ENCODE measurements at regions not wholly inside any gene's neighbourhood (a gene's known extent, or its start where the extent isn't known, plus 50 kb on each side); places are given as distances from the start of the nearest gene placed in this dataset.
"Not testable (repeated sequence)": the region's sequence is repeated elsewhere in the genome, so short reads cannot be mapped to it uniquely, and the experiment has no call there.

GRCh38 chr7:76709703-76710102, 82.6 kb upstream of the POMZP3 start:
- not testable (repeated sequence) for H3K4me3 ChIP-seq (replicated peaks; ENCODE audit: insufficient read depth, low read length); DNase-seq (ENCODE audit: low read depth in 1 of 2, low spot score in 1 of 2); H3K27me3 ChIP-seq (ENCODE audit: insufficient read depth, poor library complexity, severe bottlenecking); H3K27ac ChIP-seq (replicated peaks)

GRCh38 chr7:76708446-76708845, 81.4 kb upstream of the POMZP3 start:
- not testable (repeated sequence) for DNase-seq (ENCODE audit: low read depth in 1 of 2, low spot score in 1 of 2); H3K4me3 ChIP-seq (replicated peaks; ENCODE audit: insufficient read depth, low read length); H3K27ac ChIP-seq (replicated peaks); H3K27me3 ChIP-seq (ENCODE audit: insufficient read depth, poor library complexity, severe bottlenecking)

DNA sequence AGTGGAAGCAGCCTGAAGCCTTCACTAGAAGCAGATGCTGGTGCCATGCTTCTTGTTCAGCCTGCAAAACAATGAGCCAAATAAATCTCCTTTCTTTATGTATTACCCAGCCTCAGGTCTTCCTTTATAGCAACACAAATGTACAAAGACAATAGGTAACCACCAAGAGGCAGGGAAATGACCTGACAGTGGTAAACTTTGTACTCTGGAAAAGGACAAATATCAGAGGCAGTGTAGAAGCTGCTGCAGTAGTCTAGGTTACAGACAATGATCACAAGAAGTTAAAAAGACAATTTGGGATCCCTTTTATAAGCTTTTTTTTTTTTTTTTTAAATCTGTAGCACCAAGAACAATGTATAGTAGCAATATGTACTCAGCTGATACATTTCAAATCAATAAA, 76.7 kb upstream of the POMZP3 start:
- H3K4me3 ChIP-seq (replicated peaks; ENCODE audit: insufficient read depth, low read length); H3K27me3 ChIP-seq (ENCODE audit: insufficient read depth, poor library complexity, severe bottlenecking); H3K27ac ChIP-seq (replicated peaks); DNase-seq (ENCODE audit: low read depth in 1 of 2, low spot score in 1 of 2): not testable (repeated sequence)

DNA sequence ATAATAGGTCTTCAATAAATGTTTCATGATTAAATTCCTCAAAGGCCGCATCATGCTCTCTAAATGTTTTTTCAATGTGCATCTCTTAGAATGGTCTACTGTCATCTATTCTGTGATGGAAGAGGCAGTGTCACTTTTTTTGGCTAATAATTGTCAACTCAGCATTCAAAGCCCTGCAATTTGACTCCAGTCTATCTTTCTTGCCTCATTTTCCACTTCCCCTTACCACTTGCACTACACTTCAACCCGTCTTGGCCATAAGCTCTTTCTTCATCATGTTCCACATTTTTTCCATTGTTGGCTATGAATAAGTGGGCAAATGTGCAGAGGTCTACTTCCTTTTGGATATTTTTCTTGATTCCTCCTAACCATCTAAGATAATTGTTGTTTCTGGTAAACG, 59.2 kb upstream of the POMZP3 start:
- DNase-seq (ENCODE audit: low read depth in 1 of 2, low spot score in 1 of 2) = peak; percentile 2 to 63
- H3K4me3 ChIP-seq (replicated peaks; ENCODE audit: insufficient read depth, low read length); H3K27me3 ChIP-seq (ENCODE audit: insufficient read depth, poor library complexity, severe bottlenecking); H3K27ac ChIP-seq (replicated peaks): not testable (repeated sequence)
- peak; percentile 90 for TF ChIP-seq SPI1 (IDR thresholded peaks at IDR 0.05; ENCODE audit: borderline replicate concordance, low read depth)
- TF ChIP-seq POLR2AphosphoS5 (IDR thresholded peaks at IDR 0.05; ENCODE audit: low read depth) = 0 out of 2 replicates have a peak, but pooled peaks have one; percentile 18

DNA sequence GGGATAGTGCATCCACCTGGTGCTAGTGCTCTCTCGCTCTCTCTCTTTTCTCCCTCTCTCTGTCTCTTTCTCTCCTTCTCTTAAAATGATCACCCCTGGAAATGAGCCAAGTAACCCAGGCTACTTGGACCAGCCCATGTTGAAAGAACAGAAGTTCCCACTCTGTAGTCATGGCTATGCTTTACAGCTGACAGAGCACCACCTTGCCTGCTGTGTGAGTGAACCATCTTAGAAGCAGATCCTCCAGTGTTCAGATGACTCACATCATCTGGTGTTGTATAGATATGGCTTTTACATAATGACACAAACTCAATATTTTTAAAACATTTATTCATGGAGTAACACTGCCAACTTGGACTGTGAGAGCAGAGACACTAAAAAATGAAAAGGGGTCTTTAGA, 57.7 kb upstream of the POMZP3 start:
- not testable (repeated sequence) for DNase-seq (ENCODE audit: low read depth in 1 of 2, low spot score in 1 of 2); H3K27me3 ChIP-seq (ENCODE audit: insufficient read depth, poor library complexity, severe bottlenecking); H3K27ac ChIP-seq (replicated peaks); H3K4me3 ChIP-seq (replicated peaks; ENCODE audit: insufficient read depth, low read length)

DNA sequence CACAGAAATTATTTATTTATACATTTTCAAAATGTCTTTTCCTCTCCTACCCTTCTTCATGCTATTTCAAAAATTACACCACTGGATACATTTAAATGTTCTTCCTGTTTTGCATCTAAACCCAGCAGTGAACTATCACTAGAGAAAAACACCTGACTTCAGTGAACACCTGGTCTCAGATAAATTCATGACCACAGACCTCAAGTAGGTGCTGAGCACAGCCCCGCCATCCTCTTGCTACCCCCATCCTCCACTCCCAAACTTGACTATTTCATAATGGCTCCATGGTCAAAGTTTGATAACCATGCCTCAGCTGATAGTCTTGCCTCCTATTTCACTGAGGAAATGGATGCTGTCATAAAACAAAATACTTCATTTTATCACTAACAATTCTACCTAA, 56.6 kb upstream of the POMZP3 start:
- H3K27ac ChIP-seq (replicated peaks); H3K27me3 ChIP-seq (ENCODE audit: insufficient read depth, poor library complexity, severe bottlenecking); H3K4me3 ChIP-seq (replicated peaks; ENCODE audit: insufficient read depth, low read length); DNase-seq (ENCODE audit: low read depth in 1 of 2, low spot score in 1 of 2): not testable (repeated sequence)

- not testable (repeated sequence) for H3K27ac ChIP-seq (replicated peaks); DNase-seq (ENCODE audit: low read depth in 1 of 2, low spot score in 1 of 2); H3K4me3 ChIP-seq (replicated peaks; ENCODE audit: insufficient read depth, low read length); H3K27me3 ChIP-seq (ENCODE audit: insufficient read depth, poor library complexity, severe bottlenecking)
Observed at GRCh38 chr7:76681810-76682209, 54.7 kb upstream of the POMZP3 start.

DNA sequence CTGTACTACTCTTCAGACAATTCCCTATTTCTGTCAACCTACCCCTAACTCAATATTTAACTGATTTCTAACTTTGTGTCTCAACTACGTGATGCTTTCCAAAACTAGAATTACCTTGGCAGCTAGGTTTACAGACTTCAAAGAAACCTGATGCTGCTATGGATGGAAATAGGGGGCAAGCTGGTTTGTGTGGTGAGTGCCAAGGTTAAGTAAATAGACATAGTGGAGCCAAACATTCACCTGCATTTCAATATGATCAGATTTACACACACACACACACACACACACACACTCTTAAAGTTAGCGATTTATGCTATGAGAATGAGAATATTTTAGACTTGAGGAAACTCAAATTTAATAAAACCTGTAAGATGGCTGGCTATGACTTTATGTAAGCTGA, 52.1 kb upstream of the POMZP3 start:
- H3K27ac ChIP-seq (replicated peaks); H3K4me3 ChIP-seq (replicated peaks; ENCODE audit: insufficient read depth, low read length); DNase-seq (ENCODE audit: low read depth in 1 of 2, low spot score in 1 of 2); H3K27me3 ChIP-seq (ENCODE audit: insufficient read depth, poor library complexity, severe bottlenecking): not testable (repeated sequence)

DNA sequence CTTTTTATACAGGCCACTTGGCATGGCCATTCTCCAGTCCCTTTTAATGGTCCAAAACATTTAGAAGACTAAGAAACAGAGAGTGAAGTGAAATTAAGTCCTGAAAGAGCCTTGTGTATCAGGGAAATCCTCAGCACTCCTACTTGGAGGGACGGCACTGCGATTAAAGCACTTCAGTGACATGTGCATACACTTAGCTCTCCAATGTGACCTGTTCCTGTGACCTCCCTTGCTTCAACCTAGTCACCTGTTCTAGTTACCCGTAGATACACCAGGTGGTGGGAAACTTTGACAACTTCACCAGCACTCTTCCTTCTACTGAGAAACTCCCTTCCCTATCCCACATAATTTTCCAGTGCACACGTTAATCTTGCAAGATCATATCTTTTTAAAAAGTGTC, 51.4 kb upstream of the POMZP3 start:
- H3K27ac ChIP-seq (replicated peaks); H3K4me3 ChIP-seq (replicated peaks; ENCODE audit: insufficient read depth, low read length); H3K27me3 ChIP-seq (ENCODE audit: insufficient read depth, poor library complexity, severe bottlenecking); DNase-seq (ENCODE audit: low read depth in 1 of 2, low spot score in 1 of 2): not testable (repeated sequence)

GRCh38 chr7:76676890-76677289, 49.8 kb upstream of the POMZP3 start:
- H3K4me3 ChIP-seq (replicated peaks; ENCODE audit: insufficient read depth, low read length); H3K27me3 ChIP-seq (ENCODE audit: insufficient read depth, poor library complexity, severe bottlenecking); H3K27ac ChIP-seq (replicated peaks); DNase-seq (ENCODE audit: low read depth in 1 of 2, low spot score in 1 of 2): not testable (repeated sequence)

All from HL-60 (cell line).